SHP77 treated with DMSO at 0.1 percent for 48 hours (cell line): ENCODE measurements at regions not wholly inside any gene's neighbourhood (a gene's known extent, or its start where the extent isn't known, plus 50 kb on each side); places are given as distances from the start of the nearest gene placed in this dataset.

ENCODE experiments used
- DNase-seq: peaks from one replicate; lab custom pipeline; 2025; lab: John Stamatoyannopoulos, UW

DNA sequence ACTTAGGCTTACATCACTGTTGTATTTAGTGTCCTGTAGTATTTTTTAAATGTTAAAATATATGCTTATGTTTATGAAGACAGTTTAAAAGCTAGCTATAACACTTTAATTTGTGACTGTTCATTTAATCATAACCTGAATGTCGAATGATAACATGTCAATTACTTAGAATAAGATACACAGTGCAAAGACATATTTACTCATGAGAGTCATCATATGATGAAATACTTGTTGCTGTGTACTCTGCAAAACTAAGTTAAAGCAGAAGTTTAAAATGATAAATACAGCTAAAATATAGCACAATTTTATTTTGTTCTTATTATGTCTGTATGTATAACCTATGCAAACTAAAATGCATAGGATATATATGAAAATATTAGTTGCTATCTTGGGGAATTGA, 497.4 kb downstream of the FSCB start:
- DNase-seq, result no peak

- DNase-seq, result no peak
Observed at GRCh38 chr14:43988989-43989388, 518.1 kb downstream of the FSCB start.

DNA sequence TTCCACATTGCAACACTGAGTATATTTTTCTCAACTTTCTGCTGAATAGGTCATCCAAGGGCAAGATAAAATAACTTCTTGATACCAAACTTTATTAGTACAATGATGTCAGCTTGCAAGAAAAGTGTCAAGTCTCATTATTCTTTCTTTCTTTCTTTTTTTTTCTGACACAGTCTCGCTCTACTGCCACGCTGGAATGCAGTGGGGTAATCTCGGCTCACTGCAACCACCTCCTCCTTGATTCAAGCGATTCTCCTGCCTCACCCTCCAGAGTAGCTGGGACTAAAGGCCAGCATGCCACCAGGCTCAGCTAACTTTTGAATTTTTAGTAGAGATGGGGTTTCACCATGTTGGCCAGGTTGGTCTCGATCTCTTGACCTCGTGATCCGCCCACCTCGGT, 523.4 kb downstream of the FSCB start:
- no peak for DNase-seq

DNA sequence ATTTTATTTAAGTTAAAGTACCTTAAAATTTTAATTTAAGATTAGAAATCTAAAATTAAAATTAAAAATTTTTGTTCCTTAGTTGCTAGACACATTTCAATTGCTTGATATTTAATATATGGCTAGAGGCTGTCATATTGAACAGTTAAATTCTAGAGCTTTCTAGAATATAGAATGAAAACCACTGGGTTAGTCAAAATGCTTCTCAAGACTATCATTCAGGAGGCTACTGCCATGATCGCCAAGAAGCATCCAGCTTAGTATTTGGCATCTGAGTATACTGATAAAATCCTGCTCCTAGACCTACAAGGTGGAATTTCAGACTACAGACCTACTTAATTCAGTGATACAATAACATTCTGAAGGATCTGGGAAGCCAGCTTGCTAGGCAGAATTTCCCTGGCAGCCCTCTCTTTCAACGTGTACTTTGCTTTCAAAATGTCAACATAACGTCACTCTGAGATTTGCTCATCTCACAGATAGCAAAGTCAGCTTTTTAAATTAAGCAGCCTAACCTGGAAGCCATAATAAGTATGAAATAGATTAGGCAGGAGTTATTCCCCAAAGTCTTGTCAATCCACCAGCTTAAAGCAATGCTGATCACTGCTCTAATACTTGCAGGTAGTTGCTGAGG, 525.8 kb downstream of the FSCB start:
- DNase-seq, result no peak

- DNase-seq, result no peak
Observed at GRCh38 chr14:43956741-43957140, 550.3 kb downstream of the FSCB start.

DNA sequence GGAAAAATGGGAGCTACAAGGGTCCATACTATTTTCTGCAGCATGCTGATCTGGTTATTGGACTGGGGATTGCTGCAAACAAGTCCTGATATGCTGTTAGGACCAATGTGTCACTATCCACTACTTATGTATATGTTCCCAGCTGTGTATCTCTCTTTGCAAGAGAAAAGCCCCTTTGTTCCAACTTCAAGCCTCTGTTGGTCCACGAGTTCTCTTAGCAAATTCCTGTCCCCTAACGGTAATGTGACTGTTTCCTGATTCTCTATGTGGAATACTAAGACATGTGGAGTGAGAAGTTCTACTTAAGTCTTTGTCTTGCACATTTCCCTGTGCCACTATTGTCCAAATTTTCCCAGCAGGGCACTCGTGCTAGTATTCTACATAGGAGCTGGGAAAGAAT, 557.7 kb downstream of the FSCB start:
- no peak for DNase-seq

- DNase-seq, result no peak
Observed at GRCh38 chr14:43939836-43940235, 567.2 kb downstream of the FSCB start.

- no peak for DNase-seq
Observed at GRCh38 chr14:43938588-43939281, 568.3 kb downstream of the FSCB start.

DNA sequence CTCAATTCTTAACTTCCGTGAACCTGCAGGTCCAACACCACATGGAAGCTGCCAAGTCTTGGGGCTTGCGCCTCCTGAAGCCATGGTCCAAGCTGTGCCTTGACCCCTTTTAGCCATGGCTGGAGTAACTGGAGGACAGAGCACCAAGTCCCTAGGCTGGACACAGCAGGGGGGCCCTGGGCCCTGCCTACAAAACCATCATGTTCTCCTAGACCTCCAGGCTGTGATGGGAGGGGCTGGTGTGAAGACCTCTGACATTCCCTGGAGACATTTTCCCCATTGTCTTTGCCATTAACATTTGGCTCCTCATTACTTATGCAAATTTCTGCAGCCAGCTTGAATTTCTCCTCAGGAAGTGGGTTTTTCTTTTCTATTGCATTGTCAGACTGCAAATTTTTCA, 570.1 kb downstream of the FSCB start:
- no peak for DNase-seq

GRCh38 chr14:43934102-43934501, 573.0 kb downstream of the FSCB start:
- DNase-seq, result no peak

GRCh38 chr14:43914041-43914693, 592.9 kb downstream of the FSCB start:
- no peak for DNase-seq

- DNase-seq, result no peak
Observed at GRCh38 chr14:43903209-43903608, 603.9 kb downstream of the FSCB start.

DNA sequence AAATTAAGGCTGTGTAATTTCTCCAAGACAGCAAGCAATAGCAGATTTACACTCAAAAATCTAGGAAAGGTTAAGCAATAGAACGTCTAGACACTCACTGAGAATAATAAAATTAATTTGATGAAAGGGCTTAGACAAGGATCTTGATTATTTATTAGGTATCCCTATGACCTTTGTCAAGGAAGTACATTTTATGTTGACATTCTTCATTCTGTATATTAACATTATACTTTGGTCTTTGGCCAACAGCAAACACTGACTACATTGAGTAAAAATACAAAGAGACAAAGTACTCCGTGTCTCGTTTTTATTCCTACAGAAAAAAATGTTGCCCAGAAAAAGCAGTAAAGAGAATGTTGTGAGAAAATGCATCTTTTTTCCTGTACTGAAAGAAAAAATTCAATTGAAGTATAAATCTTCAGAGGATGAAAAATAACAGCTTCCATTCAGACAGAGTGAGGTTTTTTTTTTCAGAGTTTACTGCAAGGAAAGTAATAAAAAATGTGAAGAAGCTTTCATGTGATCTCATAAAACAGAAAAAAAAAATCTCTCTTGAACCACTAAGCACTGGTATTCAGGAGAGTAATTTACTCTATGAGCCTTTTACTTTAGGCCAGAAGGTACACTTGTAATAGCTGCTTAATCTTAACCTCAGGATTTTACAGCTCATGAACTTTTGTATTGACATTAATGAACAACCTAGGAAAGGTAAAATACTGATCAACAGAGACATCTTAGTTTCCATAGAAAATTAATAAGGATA, 605.0 kb downstream of the FSCB start:
- no peak for DNase-seq

GRCh38 chr14:43900173-43900655, 606.9 kb downstream of the FSCB start:
- no peak for DNase-seq

GRCh38 chr14:43898687-43899086, 608.4 kb downstream of the FSCB start:
- DNase-seq, result no peak

- DNase-seq, result no peak
Observed at GRCh38 chr14:43896044-43896443, 611.0 kb downstream of the FSCB start.

DNA sequence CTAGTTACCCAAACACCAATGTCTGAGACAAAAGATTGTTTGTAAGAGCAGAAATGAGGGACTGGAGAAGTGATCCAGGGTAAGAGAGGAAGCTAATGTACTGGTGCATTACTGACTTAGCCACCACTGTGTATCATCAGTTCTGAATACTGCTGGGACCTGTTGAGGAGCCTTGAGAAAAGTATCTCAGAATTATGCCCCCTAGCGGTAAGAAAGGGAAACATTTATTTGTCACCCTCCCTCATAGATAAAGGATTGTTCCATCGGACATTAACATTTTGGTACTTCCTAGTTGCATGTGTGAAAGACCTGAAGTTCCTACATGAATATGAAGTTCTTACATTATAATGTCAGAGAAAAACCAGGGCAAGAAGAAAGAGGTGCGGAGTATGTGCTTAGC, 612.5 kb downstream of the FSCB start:
- DNase-seq, result no peak

GRCh38 chr14:43887523-43887922, 619.6 kb downstream of the FSCB start:
- no peak for DNase-seq

DNA sequence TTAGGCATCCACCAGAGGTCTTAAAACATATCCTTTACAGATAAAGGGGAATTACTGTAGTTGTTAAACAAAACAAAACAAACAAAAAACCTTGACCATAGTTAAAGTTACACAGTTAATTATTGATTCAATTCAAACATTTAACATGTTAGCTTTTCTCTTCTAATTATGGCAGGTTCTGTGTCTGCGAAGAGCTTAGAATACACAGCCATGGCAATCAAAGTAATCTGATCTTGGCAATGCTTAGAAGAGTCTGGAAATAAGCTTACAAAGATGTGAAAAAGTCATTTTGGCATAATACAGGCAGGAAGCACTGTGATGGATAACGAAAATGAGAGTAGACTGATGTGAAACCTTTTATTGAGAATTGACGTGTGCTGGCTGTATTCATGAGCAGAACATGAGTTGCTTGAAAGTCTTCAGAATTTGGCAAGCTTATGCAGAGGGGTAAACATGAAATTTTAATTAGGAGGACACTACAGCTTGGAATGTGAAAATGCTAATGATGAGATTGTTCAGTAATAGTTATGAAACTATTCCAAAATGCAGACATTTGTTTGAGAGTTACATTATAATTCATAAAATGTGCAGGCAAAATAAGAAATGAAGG, 629.6 kb downstream of the FSCB start:
- no peak for DNase-seq

GRCh38 chr14:43872752-43873655, 634.1 kb downstream of the FSCB start:
- DNase-seq, result no peak

GRCh38 chr14:43872222-43872621, 634.9 kb downstream of the FSCB start:
- DNase-seq, result no peak
